ENCODE measurements at regions not wholly inside any gene's neighbourhood (a gene's known extent, or its start where the extent isn't known, plus 50 kb on each side); places are given as distances from the start of the nearest gene placed in this dataset.
"Not testable (repeated sequence)": the region's sequence is repeated elsewhere in the genome, so short reads cannot be mapped to it uniquely, and the experiment has no call there.

DNA sequence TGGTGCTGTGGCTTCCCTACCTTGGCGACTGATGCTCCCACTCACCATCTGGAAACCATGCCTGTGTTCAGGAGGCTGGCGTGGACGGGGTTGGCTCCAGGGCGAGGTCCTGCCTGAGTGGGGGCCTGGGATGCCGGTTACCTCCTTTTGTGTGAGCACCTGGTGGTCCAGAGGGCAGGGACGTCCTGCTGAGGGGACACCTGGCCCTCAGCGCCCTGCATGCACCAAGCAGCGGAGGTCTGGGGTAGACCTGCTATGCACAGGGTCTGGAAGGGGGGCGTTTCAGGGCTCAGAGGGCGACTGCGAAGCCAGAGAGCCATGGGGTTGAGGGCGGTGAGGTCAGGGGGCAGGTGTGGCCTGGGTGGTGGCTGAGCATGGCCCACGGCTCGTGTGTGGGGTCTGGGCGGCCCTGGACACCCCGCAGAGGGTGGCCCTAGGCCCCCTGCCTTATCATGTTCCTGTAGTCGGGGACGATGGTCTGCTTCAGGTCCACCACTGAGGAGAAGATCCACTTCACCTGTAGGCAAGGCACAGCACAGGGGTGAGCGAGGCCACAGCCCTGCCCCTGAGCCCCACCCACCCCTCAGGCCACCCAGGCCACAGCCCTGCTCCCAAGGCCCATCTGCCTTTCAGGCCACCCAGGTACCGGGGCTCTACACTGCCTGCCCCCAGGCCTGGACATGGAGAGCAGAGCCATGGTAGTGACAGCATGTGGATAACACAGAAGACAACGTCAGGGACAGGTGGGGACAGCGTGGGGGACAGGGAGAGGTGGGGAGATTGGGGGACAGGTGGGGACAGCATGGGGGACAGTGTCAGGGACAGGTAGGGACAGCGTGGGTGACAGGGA, 95.3 kb downstream of the TMEM121 start:
- H3K4me3 ChIP-seq (ENCODE audit: low read depth, low read length); DNase-seq (ENCODE audit: low read depth): not testable (repeated sequence)

DNA sequence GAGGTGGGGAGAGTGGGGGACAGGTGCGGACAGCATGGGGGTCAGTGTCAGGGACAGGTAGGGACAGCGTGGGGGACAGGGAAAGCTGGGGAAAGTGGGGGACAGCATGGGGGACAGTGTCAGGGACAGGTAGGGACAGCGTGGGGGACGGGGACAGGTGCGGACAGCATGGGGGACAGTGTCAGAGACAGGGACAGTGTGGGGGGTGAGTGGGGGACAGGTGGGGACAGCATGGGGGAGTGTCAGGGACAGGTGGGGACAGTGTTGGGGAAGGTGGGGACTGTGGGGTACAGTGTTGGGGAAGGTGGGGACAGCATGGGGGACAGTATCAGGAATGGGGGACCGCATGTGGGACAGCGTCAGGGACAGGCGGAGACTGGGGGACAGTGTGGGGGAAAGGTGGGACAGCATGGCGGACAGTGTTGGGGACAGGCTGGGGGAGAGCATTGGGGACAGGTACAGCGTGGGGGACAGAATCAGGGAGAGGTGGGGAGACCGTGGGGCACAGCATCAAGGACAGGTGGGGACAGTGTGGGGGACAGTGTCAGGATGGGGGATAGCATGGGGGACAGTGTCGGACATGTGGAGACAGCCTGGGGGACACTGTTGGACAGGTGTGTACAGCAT, 96.1 kb downstream of the TMEM121 start:
- TF ChIP-seq POLR2A (IDR thresholded peaks at IDR 0.05; ENCODE audit: extremely low read depth, insufficient read length) (no peak), MYC (IDR thresholded peaks at IDR 0.05; ENCODE audit: low read depth, low read length) (no peak)
- TF ChIP-seq, protein P1, sequence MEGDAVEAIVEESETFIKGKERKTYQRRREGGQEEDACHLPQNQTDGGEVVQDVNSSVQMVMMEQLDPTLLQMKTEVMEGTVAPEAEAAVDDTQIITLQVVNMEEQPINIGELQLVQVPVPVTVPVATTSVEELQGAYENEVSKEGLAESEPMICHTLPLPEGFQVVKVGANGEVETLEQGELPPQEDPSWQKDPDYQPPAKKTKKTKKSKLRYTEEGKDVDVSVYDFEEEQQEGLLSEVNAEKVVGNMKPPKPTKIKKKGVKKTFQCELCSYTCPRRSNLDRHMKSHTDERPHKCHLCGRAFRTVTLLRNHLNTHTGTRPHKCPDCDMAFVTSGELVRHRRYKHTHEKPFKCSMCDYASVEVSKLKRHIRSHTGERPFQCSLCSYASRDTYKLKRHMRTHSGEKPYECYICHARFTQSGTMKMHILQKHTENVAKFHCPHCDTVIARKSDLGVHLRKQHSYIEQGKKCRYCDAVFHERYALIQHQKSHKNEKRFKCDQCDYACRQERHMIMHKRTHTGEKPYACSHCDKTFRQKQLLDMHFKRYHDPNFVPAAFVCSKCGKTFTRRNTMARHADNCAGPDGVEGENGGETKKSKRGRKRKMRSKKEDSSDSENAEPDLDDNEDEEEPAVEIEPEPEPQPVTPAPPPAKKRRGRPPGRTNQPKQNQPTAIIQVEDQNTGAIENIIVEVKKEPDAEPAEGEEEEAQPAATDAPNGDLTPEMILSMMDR (IDR thresholded peaks at IDR 0.05; ENCODE audit: low read depth, low read length): no peak
- TF ChIP-seq, protein P2, sequence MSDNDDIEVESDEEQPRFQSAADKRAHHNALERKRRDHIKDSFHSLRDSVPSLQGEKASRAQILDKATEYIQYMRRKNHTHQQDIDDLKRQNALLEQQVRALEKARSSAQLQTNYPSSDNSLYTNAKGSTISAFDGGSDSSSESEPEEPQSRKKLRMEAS (IDR thresholded peaks at IDR 0.05; ENCODE audit: low read depth, low read length): no peak
- DNase-seq (ENCODE audit: low read depth): no peak
- H3K4me3 ChIP-seq (ENCODE audit: low read depth, low read length): no peak overlapping the region

DNA sequence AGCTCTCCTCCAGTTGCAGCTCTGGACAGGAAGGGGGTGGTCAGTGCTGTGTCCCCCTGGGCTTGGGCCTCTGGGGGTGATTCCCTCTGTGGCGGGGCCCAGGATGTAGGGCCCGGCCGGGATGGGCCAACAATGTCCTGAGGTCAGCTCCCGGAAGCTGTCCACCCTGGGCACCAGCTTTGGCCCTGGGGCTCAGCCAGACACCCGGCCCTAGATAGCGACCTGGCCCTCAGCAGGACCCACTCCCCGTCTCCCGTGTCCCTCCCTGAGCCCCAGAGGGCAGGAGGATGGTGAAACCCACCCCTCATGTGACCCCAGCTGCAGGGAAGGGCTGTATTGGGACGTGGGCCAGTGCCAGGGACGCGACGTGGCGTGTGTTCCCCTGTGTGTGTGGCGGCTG, 96.8 kb downstream of the TMEM121 start:
- DNase-seq (ENCODE audit: low read depth); H3K4me3 ChIP-seq (ENCODE audit: low read depth, low read length): not testable (repeated sequence)

DNA sequence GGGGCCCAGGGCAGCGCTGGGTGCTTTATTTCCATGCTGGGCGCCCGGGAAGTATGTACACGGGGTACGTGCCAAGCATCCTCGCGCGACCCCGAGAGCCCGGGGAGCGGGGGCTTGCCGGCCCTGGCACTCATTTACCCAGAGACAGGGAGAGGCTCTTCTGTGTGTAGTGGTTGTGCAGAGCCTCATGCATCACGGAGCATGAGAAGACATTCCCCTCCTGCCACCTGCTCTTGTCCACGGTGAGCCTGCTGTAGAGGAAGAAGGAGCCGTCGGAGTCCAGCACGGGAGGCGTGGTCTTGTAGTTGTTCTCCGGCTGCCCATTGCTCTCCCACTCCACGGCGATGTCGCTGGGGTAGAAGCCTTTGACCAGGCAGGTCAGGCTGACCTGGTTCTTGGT, 98.0 kb downstream of the TMEM121 start:
- not testable (repeated sequence) for DNase-seq (ENCODE audit: low read depth); H3K4me3 ChIP-seq (ENCODE audit: low read depth, low read length)

DNA sequence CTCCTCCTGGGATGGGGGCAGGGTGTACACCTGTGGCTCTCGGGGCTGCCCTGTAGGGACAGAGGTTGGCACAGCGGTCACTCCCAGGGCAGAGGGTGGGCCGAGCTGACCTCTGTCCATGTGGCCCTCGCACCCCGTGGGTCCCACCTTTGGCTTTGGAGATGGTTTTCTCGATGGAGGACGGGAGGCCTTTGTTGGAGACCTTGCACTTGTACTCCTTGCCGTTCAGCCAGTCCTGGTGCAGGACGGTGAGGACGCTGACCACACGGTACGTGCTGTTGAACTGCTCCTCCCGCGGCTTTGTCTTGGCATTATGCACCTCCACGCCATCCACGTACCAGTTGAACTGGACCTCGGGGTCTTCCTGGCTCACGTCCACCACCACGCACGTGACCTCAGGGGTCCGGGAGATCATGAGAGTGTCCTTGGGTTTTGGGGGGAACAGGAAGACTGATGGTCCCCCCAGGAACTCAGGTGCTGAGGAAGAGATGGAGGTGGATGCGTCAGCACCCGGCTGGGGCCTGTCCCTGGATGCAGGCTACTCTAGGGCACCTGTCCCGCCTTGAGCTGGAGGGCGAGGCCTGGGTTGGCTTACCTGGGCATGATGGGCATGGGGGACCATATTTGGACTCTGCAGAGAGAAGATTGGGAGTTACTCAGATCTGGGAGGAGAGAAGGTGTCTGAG, 98.5 kb downstream of the TMEM121 start:
- H3K4me3 ChIP-seq (ENCODE audit: low read depth, low read length); DNase-seq (ENCODE audit: low read depth): not testable (repeated sequence)

DNA sequence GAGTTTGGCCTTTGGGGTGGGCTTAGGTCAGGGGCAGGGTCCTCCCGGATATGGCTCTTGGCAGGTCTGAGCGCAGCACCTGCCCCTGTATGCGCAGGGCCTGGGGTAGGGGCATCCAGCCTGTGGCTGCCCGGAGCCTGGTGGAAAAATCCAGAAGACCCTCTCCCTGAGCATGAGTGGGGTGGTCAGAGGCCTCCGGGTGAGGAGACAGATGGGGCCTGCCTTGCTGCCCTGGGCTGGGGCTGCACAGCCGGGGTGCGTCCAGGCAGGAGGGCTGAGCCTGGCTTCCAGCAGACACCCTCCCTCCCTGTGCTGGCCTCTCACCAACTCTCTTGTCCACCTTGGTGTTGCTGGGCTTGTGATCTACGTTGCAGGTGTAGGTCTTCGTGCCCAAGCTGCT, 99.1 kb downstream of the TMEM121 start:
- not testable (repeated sequence) for H3K4me3 ChIP-seq (ENCODE audit: low read depth, low read length); DNase-seq (ENCODE audit: low read depth)

DNA sequence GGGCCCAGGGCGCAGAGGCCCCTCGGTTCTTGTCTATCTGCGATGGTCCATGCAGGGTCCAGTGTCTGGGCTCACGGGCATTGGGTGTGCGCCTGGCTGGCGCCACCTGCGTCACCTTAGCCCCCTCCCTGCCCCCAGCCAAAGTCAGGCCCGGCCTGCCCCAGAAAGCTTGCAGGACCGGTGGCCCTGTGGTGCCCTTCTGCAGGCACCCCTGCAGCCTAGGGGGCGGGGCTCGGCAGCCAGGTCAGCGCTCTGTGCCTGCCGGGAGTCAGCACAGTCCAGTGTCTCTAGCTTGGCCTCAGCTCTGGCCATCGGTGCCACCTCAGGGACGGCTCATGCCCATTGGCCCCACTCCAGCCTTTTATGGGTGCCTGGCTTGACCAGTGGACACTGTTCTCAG, 99.7 kb downstream of the TMEM121 start:
- not testable (repeated sequence) for H3K4me3 ChIP-seq (ENCODE audit: low read depth, low read length); DNase-seq (ENCODE audit: low read depth)

DNA sequence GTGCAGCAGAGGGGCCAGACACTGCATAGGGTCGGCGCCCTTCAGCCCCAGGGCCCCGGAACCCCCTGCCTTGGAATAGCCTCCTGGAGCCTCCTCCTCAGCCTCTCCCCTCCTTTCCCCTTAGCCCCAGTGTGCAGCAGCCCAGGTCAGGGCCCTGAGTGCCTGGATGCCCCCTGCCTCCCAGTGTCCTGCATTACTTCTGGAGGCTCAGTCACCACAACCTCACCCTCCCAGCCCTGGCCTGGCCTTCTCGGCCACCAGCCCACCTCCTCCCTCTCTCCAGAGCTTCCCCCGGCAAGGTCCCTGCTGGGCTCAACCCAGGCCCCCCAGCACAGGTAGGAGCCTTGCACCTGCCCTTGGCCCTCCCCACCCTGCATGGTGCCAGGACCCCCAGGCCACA, 100.3 kb downstream of the TMEM121 start:
- H3K4me3 ChIP-seq (ENCODE audit: low read depth, low read length); DNase-seq (ENCODE audit: low read depth): not testable (repeated sequence)

DNA sequence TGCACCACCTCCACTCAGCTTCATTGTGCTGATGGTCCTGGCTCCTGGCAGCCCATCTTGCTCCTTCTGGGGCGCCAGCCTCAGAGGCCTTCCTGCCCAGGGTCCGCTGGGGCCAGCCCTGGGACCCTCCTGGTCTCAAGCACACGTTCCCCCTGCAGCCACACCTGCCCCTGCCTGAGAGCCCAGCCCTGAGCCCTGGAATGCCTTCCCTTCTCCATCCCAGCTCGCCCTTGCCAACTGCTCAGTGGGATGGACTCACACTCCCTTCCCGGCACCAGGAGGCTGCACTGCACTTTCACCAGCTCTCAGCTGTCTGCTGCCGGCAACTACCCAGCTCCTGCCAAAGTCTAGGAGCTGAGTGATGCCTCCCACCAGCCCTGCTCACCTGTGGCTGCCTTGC, 100.9 kb downstream of the TMEM121 start:
- H3K4me3 ChIP-seq (ENCODE audit: low read depth, low read length); DNase-seq (ENCODE audit: low read depth): not testable (repeated sequence)

DNA sequence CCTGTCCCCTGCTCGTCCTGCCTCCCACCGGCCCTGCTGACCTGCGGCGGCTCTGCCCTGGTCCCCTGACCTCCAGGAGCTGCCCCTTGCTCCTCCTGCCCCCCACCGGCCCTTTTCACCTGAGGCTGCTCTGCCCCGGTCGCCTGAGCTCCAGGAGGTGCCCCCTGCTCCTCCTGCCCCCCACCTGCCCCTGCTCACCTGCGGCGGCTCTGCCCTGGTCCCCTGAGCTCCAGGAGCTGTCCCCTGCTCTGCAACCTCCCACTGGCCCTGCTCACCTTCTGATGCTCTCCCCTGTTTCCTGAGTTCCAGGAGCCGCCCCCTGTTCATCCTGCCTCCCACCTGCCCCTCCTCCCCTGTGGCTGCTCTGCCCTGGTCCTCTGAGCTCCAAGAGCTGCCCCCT, 101.3 kb downstream of the TMEM121 start:
- TF ChIP-seq, protein P2 (IDR thresholded peaks at IDR 0.05; ENCODE audit: low read depth, low read length): no peak
- no peak for TF ChIP-seq POLR2A (IDR thresholded peaks at IDR 0.05; ENCODE audit: extremely low read depth, insufficient read length)
- TF ChIP-seq MYC (IDR thresholded peaks at IDR 0.05; ENCODE audit: low read depth, low read length): no peak
- TF ChIP-seq, protein P1 (IDR thresholded peaks at IDR 0.05; ENCODE audit: low read depth, low read length): no peak
- no peak overlapping the region for H3K4me3 ChIP-seq (ENCODE audit: low read depth, low read length)
- DNase-seq (ENCODE audit: low read depth): no peak

DNA sequence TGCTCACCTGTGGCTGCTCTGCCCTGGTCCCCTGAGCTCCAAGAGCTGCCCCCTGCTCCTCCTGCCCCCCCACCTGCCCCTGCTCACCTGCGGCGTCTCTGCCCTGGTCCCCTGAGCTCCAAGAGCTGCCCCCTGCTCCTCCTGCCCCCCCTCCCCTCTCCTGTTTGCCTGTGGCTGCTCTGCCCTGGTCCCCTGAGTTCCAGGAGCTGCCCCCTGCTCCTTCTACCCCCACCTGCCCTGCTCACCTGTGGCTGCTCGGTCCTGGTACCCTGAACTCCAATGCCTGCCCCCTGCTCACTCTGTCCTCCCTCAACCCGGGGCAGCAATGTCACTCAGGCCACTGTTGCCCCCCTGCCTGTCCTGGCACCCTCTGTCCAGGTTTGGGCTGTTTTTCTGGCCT, 101.7 kb downstream of the TMEM121 start:
- not testable (repeated sequence) for DNase-seq (ENCODE audit: low read depth)

DNA sequence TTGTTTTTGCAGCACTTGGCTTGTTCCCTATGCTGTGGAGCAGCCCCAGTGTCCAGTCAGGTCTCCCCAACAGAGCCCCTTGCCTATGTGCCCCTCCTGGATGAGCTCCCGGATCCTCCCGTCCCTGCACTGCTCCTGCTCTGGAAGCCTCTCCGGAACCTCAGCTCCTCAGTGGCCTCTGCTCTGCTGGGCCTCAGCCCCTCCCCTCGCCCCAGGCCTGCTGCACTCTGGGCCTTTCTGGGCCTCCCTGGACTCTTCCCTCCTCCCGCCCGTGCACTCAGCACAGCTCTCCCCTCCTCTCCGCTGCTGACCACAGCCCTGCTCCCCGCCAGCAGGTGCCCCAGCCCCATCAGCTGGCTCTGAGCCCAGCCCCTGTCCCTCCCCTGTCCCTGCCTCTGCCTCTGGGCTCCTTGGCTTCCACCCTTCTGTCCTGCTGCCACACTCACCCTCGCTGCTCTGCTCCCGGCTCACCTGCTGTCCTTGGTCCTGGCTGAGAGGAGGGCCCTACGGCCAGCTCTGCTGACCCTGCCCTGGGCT, 102.2 kb downstream of the TMEM121 start:
- H3K4me3 ChIP-seq (ENCODE audit: low read depth, low read length): not testable (repeated sequence)

More for the DNA sequence above, 101.7 kb downstream of the TMEM121 start:
- H3K4me3 ChIP-seq (ENCODE audit: low read depth, low read length): not testable (repeated sequence)

DNA sequence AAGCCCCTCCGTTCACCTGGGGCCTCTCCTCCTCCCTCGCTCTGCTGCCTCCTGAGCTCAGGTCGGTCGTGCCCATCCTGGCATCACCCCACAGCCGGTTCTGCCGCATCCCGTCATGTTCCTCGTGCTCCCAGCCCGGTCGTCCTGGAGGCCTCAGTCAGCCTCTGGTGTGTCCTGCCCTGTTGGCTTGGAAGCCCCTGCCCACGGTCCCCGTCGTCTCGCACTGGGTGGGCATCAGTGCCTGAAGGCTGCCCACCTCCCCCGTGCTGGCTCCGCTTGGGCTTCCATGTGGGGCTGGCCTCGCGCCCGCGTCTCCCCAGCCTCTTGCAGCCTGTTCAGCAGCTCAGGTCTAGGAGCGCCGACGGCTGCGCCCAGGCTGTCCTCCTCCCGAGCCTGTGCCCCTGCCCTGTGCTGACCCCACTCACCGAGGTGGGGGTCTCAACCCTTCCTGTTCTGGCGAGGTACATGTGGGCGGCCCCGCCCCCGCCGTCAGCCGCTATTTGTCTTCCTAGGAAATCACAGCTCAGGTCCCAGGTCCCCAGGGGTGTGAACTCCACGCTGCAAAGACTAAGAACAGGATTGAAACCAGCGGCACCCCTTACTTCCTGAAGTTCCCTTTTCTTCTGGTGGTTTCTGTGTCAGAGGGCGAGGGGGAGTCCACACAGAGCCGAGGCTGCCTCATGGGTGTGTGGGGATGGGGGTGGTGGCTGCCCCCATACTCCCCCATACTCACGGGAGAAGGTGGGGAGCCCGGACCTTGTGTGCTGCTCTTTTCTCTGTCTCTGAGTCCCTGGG, 102.9 kb downstream of the TMEM121 start:
- not testable (repeated sequence) for DNase-seq (ENCODE audit: low read depth); H3K4me3 ChIP-seq (ENCODE audit: low read depth, low read length)

More for the DNA sequence above, 102.2 kb downstream of the TMEM121 start:
- DNase-seq (ENCODE audit: low read depth): not testable (repeated sequence)

Measured in NB4 (cell line).